DOHH2 (cell line): ENCODE measurements at regions not wholly inside any gene's neighbourhood (a gene's known extent, or its start where the extent isn't known, plus 50 kb on each side); places are given as distances from the start of the nearest gene placed in this dataset.

Source experiments
- H3F3A ChIP-seq: fragments of 200-600 bp; sonication (generic), shearing (Covaris generic); 2 replicates; pipeline ENCODE4 v1.6.0; 2016; ENCODE audit warnings: antibody characterized with exemption, mild to moderate bottlenecking; ENCODE audit not compliant: control insufficient read depth, insufficient read depth
- H3K27ac ChIP-seq: fragments of 200-600 bp; sonication (generic); 2 replicates; pipeline ENCODE4 v1.5.1; 2014; ENCODE audit warnings: low read depth, mild to moderate bottlenecking, low read length, moderate library complexity
- H3K27me3 ChIP-seq: fragments of 200-600 bp; sonication (generic); 2 replicates; pipeline ENCODE4 v1.6.1; 2014; ENCODE audit warnings: mild to moderate bottlenecking, low read length, mixed read lengths; ENCODE audit not compliant: control insufficient read depth
- H3K36me3 ChIP-seq: fragments of 200-600 bp; sonication (generic); 2 replicates; pipeline ENCODE4 v1.6.1; 2014; ENCODE audit warnings: mild to moderate bottlenecking, low read length, moderate library complexity, mixed read lengths; ENCODE audit not compliant: control insufficient read depth
- H3K4me1 ChIP-seq: fragments of 200-600 bp; sonication (generic); 2 replicates; pipeline ENCODE4 v1.6.1; 2014; ENCODE audit warnings: mild to moderate bottlenecking, low read length, mixed read lengths; ENCODE audit not compliant: control insufficient read depth
- H3K4me2 ChIP-seq: fragments of 200-600 bp; sonication (generic); 2 replicates; pipeline ENCODE4 v1.6.0; 2014; ENCODE audit warnings: mild to moderate bottlenecking, low read length, moderate library complexity
- H3K4me3 ChIP-seq: fragments of 200-600 bp; sonication (generic); 2 replicates; pipeline ENCODE4 v1.5.1; 2014; ENCODE audit warnings: mild to moderate bottlenecking, low read length, mixed read lengths
- H3K79me2 ChIP-seq: fragments of 200-600 bp; sonication (generic); 2 replicates; pipeline ENCODE4 v1.6.1; 2014; ENCODE audit warnings: mild to moderate bottlenecking, low read length, mixed read lengths; ENCODE audit not compliant: control insufficient read depth
- H3K9me2 ChIP-seq: fragments of 200-600 bp; sonication (generic); replicated peaks from 2 replicates; pipeline ENCODE4 v1.6.1; 2014; ENCODE audit warnings: mild to moderate bottlenecking, low read length, mixed read lengths; ENCODE audit not compliant: control insufficient read depth
- H3K9me3 ChIP-seq: fragments of 200-600 bp; sonication (generic); 2 replicates; pipeline ENCODE4 v1.6.1; 2014; ENCODE audit warnings: antibody characterized with exemption, low read length, mixed read lengths; ENCODE audit not compliant: control insufficient read depth, insufficient read depth
- H4K20me1 ChIP-seq: fragments of 200-600 bp; sonication (generic); 2 replicates; pipeline ENCODE4 v1.6.0; 2014; ENCODE audit warnings: low read depth, mild to moderate bottlenecking, antibody characterized with exemption, low read length, moderate library complexity; ENCODE audit not compliant: control insufficient read depth, insufficient read depth
- CTCF ChIP-seq: fragments of 200-600 bp; sonication (generic); IDR thresholded peaks from one replicate; pipeline ENCODE4 v1.5.1; 2014; ENCODE audit warnings: antibody characterized with exemption, mild to moderate bottlenecking, low read depth, low read length; ENCODE audit not compliant: poor library complexity, severe bottlenecking
- EZH2phosphoT487 ChIP-seq: fragments of 200-600 bp; sonication (generic); IDR thresholded peaks from 2 replicates; pipeline ENCODE4 v1.6.1; 2017; ENCODE audit warnings: borderline replicate concordance, mild to moderate bottlenecking, antibody characterized with exemption, low read length, moderate library complexity, mixed read lengths

GRCh38 chrX:148080593-148080992 lies 99.5 kb downstream of the FMR1NB start:
- Histone ChIP-seq H3F3A (no peaks in the 10 kb centered on the region), H4K20me1 (no peaks in the 10 kb centered on the region), H3K36me3 (no peaks in the 10 kb centered on the region), H3K4me1 (no peaks in the 10 kb centered on the region), H3K4me3 (no peak overlapping the region), H3K9me3 (no peaks in the 10 kb centered on the region), H3K9me2 (no peaks in the 10 kb centered on the region), H3K27ac (no peak overlapping the region), H3K4me2 (no peak overlapping the region), H3K27me3 (no peaks in the 10 kb centered on the region), H3K79me2 (no peaks in the 10 kb centered on the region)
- TF ChIP-seq CTCF (no peak), EZH2phosphoT487 (no peak)

- Histone ChIP-seq H4K20me1 (no peaks in the 10 kb centered on the region), H3K27me3 (no peaks in the 10 kb centered on the region), H3K4me1 (no peaks in the 10 kb centered on the region), H3K36me3 (no peaks in the 10 kb centered on the region), H3K9me2 (no peaks in the 10 kb centered on the region), H3K27ac (no peak overlapping the region), H3K4me3 (no peak overlapping the region), H3K4me2 (no peak overlapping the region), H3K79me2 (no peaks in the 10 kb centered on the region), H3F3A (no peaks in the 10 kb centered on the region), H3K9me3 (no peaks in the 10 kb centered on the region)
- TF ChIP-seq EZH2phosphoT487 (no peak), CTCF (no peak)
Observed at GRCh38 chrX:148084611-148085010, 103.5 kb downstream of the FMR1NB start.

DNA sequence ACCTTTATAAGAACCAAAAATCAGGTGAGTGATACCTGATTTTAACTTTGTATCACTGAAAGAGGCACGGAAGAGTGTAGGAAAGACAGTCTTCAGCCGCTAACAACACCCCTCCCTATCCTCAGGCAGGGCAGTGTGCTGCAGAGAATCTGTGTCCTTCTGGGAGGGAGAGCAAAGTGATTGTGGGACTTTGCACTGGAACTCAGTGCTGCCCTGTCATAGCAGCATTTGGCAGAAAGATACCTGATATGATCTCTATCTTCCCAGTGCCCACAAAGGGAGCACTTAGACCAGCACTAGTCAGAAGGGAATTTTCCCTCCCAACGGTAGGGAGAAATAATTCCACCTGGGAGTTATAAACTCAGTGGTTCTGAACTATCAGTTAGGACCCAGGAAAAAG lies 139.0 kb downstream of the FMR1NB start:
- Histone ChIP-seq H3K27ac (no peak overlapping the region), H3K4me2 (no peak overlapping the region), H3K36me3 (no peaks in the 10 kb centered on the region), H3K9me3 (no peaks in the 10 kb centered on the region), H3K27me3 (no peaks in the 10 kb centered on the region), H3K4me1 (no peaks in the 10 kb centered on the region), H3K4me3 (no peak overlapping the region), H3K9me2 (no peaks in the 10 kb centered on the region), H4K20me1 (no peaks in the 10 kb centered on the region), H3F3A (no peaks in the 10 kb centered on the region), H3K79me2 (no peaks in the 10 kb centered on the region)
- no peak for TF ChIP-seq CTCF
- no peak for TF ChIP-seq EZH2phosphoT487
